Prostate gland (tissue), 2 donors: ENCODE measurements at regions not wholly inside any gene's neighbourhood (a gene's known extent, or its start where the extent isn't known, plus 50 kb on each side); places are given as distances from the start of the nearest gene placed in this dataset.

ENCODE experiments used
- POLR2A ChIP-seq: fragments of 450-650 bp; IDR thresholded peaks from one replicate; pipeline ENCODE4 v1.6.1; 2016; ENCODE audit warnings: antibody characterized with exemption, mild to moderate bottlenecking
- POLR2AphosphoS5 ChIP-seq: sonication (generic); formaldehyde crosslinking; IDR thresholded peaks from one replicate; pipeline ENCODE4 v1.6.1; 2017; ENCODE audit warnings: antibody characterized with exemption
- TF ChIP-seq, protein P1 (sequence below), 4 experiments: fragments of 200-600 bp in 2 of 4; fragments of 450-650 bp in 2 of 4; sonication (generic) in 2 of 4; IDR thresholded peaks; 1 replicate in 3 of 4; 2 replicates in 1 of 4; pipeline ENCODE4 v1.5.1; 2016 to 2019; ENCODE audit warnings: antibody characterized with exemption in 4 of 4, mild to moderate bottlenecking in 2 of 4, moderate library complexity in 2 of 4

DNA sequence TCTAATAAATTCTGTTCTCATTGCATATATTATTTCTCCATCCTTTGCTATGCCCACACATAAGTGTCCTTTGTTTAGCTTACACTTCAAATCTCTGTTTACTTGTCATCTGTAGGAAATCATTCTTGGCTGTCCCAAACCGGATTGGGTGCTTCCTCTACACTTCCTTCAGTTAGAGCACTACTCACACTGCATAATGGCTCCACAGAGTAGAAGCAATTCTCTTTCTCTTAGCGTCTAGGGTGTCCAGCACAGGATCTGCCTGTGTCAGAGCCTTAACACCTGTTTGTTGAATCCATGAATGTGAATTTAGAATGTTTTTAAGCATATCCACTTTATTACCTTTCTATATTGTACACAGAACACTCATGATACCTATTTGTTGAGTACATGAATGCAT is 87.0 kb upstream of the BMP2 start:
- TF ChIP-seq, protein P1, sequence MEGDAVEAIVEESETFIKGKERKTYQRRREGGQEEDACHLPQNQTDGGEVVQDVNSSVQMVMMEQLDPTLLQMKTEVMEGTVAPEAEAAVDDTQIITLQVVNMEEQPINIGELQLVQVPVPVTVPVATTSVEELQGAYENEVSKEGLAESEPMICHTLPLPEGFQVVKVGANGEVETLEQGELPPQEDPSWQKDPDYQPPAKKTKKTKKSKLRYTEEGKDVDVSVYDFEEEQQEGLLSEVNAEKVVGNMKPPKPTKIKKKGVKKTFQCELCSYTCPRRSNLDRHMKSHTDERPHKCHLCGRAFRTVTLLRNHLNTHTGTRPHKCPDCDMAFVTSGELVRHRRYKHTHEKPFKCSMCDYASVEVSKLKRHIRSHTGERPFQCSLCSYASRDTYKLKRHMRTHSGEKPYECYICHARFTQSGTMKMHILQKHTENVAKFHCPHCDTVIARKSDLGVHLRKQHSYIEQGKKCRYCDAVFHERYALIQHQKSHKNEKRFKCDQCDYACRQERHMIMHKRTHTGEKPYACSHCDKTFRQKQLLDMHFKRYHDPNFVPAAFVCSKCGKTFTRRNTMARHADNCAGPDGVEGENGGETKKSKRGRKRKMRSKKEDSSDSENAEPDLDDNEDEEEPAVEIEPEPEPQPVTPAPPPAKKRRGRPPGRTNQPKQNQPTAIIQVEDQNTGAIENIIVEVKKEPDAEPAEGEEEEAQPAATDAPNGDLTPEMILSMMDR (IDR thresholded peaks at IDR 0.05) = no peak
- no peak for TF ChIP-seq POLR2A
- no peak for TF ChIP-seq POLR2AphosphoS5
